ENCODE measurements at regions not wholly inside any gene's neighbourhood (a gene's known extent, or its start where the extent isn't known, plus 50 kb on each side); places are given as distances from the start of the nearest gene placed in this dataset.

- no peak for DNase-seq
- H3K4me3 ChIP-seq = no peak overlapping the region
- no peaks in the 10 kb centered on the region for H3K36me3 ChIP-seq
- TF ChIP-seq POLR2A (IDR thresholded peaks at IDR 0.05) (no peak), CTCF (IDR thresholded peaks at IDR 0.05) (no peak)
- H3K27me3 ChIP-seq = no peaks in the 10 kb centered on the region
- H3K9me3 ChIP-seq = no peaks in the 10 kb centered on the region
- H3K27ac ChIP-seq = peak overlapping the region in 1 of 4 donors; percentile 28
- H3K4me1 ChIP-seq = peaks cover 0 to 23% (median 3%) of the 10 kb centered on the region in 4 donors
Observed at GRCh38 chr9:107172979-107173347, 110.1 kb upstream of the RAD23B start.

GRCh38 chr9:107173422-107174180 is 109.5 kb upstream of the RAD23B start:
- Histone ChIP-seq H3K36me3 (no peaks in the 10 kb centered on the region), H3K27me3 (no peaks in the 10 kb centered on the region), H3K9me3 (no peaks in the 10 kb centered on the region), H3K4me3 (no peak overlapping the region), H3K27ac (peak overlapping the region in 1 of 4 donors; percentile 28), H3K4me1 (peaks cover 0 to 23% (median 3%) of the 10 kb centered on the region in 4 donors)
- no peak for DNase-seq
- no peak for TF ChIP-seq CTCF (IDR thresholded peaks at IDR 0.05)
- TF ChIP-seq POLR2A (IDR thresholded peaks at IDR 0.05) = no peak

- Histone ChIP-seq H3K27ac (peak overlapping the region in 1 of 4 donors; percentile 84), H3K36me3 (no peaks in the 10 kb centered on the region), H3K4me3 (no peak overlapping the region), H3K4me1 (peaks cover 0 to 23% (median 3%) of the 10 kb centered on the region in 4 donors), H3K27me3 (no peaks in the 10 kb centered on the region), H3K9me3 (no peaks in the 10 kb centered on the region)
- TF ChIP-seq POLR2A (IDR thresholded peaks at IDR 0.05) = no peak
- DNase-seq = no peak
Observed at GRCh38 chr9:107174441-107174840, 108.6 kb upstream of the RAD23B start.

GRCh38 chr9:107175041-107175440 is 108.0 kb upstream of the RAD23B start:
- peaks cover 0 to 23% (median 3%) of the 10 kb centered on the region in 4 donors for H3K4me1 ChIP-seq
- H3K36me3 ChIP-seq = no peaks in the 10 kb centered on the region
- peak overlapping the region in 1 of 4 donors; percentile 21 for H3K4me3 ChIP-seq
- peak overlapping the region in 2 of 4 donors; percentile 50 to 84 for H3K27ac ChIP-seq
- TF ChIP-seq CTCF (IDR thresholded peaks at IDR 0.05) (no peak), POLR2A (IDR thresholded peaks at IDR 0.05) (no peak)
- DNase-seq = peak in 2 of 3 donors; percentile 57 to 77
- no peaks in the 10 kb centered on the region for H3K27me3 ChIP-seq
- no peaks in the 10 kb centered on the region for H3K9me3 ChIP-seq

GRCh38 chr9:107175816-107176435 is 107.2 kb upstream of the RAD23B start:
- no peak for DNase-seq
- no peak for TF ChIP-seq POLR2A (IDR thresholded peaks at IDR 0.05)
- Histone ChIP-seq H3K4me3 (no peak overlapping the region), H3K4me1 (peaks cover 0 to 23% (median 3%) of the 10 kb centered on the region in 4 donors), H3K27me3 (no peaks in the 10 kb centered on the region), H3K9me3 (no peaks in the 10 kb centered on the region), H3K27ac (peak overlapping the region in 2 of 4 donors; percentile 50 to 84), H3K36me3 (no peaks in the 10 kb centered on the region)

- no peak for TF ChIP-seq CTCF (IDR thresholded peaks at IDR 0.05)
- no peak for TF ChIP-seq POLR2A (IDR thresholded peaks at IDR 0.05)
- H3K36me3 ChIP-seq = no peaks in the 10 kb centered on the region
- no peak for DNase-seq
- no peaks in the 10 kb centered on the region for H3K27me3 ChIP-seq
- peaks cover 0 to 23% (median 3%) of the 10 kb centered on the region in 4 donors for H3K4me1 ChIP-seq
- H3K9me3 ChIP-seq = no peaks in the 10 kb centered on the region
- no peak overlapping the region for H3K4me3 ChIP-seq
- H3K27ac ChIP-seq = peak overlapping the region in 1 of 4 donors; percentile 84
Observed at GRCh38 chr9:107176436-107177151, 106.5 kb upstream of the RAD23B start.
